GM18909 (cell line): ENCODE measurements at regions not wholly inside any gene's neighbourhood (a gene's known extent, or its start where the extent isn't known, plus 50 kb on each side); places are given as distances from the start of the nearest gene placed in this dataset.
"Not testable (repeated sequence)": the region's sequence is repeated elsewhere in the genome, so short reads cannot be mapped to it uniquely, and the experiment has no call there.

Source experiments
- ATAC-seq: cut with Tn5 transposase; IDR thresholded peaks from one replicate; pipeline ENCODE4 v1.9.1; 2021; ENCODE audit warnings: mild to moderate bottlenecking; ENCODE audit not compliant: unreplicated experiment, poor library complexity

GRCh38 chr6:74451953-74452352 is 753.9 kb downstream of the COL12A1 start:
- ATAC-seq: no peak

- no peak for ATAC-seq
Observed at GRCh38 chr6:74448850-74449249, 752.8 kb downstream of the CD109 start.

GRCh38 chr6:74447013-74447412 is 751.0 kb downstream of the CD109 start:
- ATAC-seq: peak; percentile 97

- no peak for ATAC-seq
Observed at GRCh38 chr6:74439123-74439811, 743.3 kb downstream of the CD109 start.

GRCh38 chr6:74438395-74438794 is 742.4 kb downstream of the CD109 start:
- not testable (repeated sequence) for ATAC-seq

- ATAC-seq: no peak
Observed at GRCh38 chr6:74434171-74434570, 738.2 kb downstream of the CD109 start.

- no peak for ATAC-seq
Observed at GRCh38 chr6:74431873-74432580, 736.0 kb downstream of the CD109 start.

- no peak for ATAC-seq
Observed at GRCh38 chr6:74420221-74420620, 724.2 kb downstream of the CD109 start.

- ATAC-seq: no peak
Observed at GRCh38 chr6:74415056-74415455, 719.1 kb downstream of the CD109 start.

GRCh38 chr6:74410630-74411029 is 714.6 kb downstream of the CD109 start:
- no peak for ATAC-seq

- ATAC-seq: peak; percentile 91
Observed at GRCh38 chr6:74409447-74409846, 713.4 kb downstream of the CD109 start.

GRCh38 chr6:74408844-74409243 is 712.8 kb downstream of the CD109 start:
- no peak for ATAC-seq

GRCh38 chr6:74404366-74404765 is 708.4 kb downstream of the CD109 start:
- ATAC-seq: no peak

GRCh38 chr6:74402781-74403180 is 706.8 kb downstream of the CD109 start:
- ATAC-seq: no peak

GRCh38 chr6:74378437-74378836 is 682.4 kb downstream of the CD109 start:
- not testable (repeated sequence) for ATAC-seq

- no peak for ATAC-seq
Observed at GRCh38 chr6:74369556-74369993, 673.6 kb downstream of the CD109 start.

- no peak for ATAC-seq
Observed at GRCh38 chr6:74368746-74369145, 672.7 kb downstream of the CD109 start.

GRCh38 chr6:74366634-74367033 is 670.6 kb downstream of the CD109 start:
- no peak for ATAC-seq

GRCh38 chr6:74362391-74362790 is 666.4 kb downstream of the CD109 start:
- ATAC-seq: no peak

- ATAC-seq: no peak
Observed at GRCh38 chr6:74357321-74357720, 661.3 kb downstream of the CD109 start.

- ATAC-seq: no peak
Observed at GRCh38 chr6:74356391-74356790, 660.4 kb downstream of the CD109 start.
